ENCODE measurements at regions not wholly inside any gene's neighbourhood (a gene's known extent, or its start where the extent isn't known, plus 50 kb on each side); places are given as distances from the start of the nearest gene placed in this dataset.

DNA sequence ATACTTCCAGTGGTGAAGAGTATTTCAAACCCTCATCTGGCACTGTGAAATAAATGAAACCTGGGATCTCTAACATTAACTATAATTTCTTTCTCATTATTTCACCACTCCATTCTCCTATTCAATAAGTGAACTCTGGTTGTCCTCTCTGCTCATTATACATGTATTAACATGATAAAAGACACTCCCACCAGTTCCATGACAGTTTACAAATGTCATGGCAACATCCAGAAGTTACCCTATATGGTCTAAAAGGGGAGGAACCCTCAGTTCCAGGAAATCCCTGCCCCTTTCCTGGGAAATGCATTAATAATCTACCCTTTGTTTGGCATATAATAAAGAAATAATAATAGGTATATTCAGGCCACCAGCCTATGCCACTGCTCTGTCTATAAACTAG lies 62.7 kb upstream of the BRINP3 start:
- intact Hi-C loops (cut with micrococcal nuclease), result no loop called here

DNA sequence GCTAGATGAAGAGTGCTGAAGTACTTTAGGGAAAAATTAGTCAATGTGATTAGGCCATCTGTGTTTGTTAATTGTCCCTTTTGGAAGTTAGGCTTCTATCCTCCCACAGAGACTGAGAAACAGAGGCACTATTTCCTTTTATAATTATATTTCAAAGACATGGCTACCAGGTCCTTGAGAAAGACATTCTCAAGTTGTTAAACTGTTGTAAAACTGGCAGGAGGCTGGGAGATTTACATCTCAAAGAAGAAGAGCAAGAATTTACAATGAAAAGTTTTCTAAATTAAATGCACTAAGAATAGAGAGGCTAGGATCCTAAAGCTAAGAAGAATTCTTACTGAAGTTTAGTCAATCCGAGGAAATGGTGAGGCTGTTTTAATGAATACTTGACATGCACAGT lies 74.0 kb upstream of the BRINP3 start:
- intact Hi-C loops (cut with micrococcal nuclease), result no loop called here

GRCh38 chr1:190560161-190560681 lies 82.6 kb upstream of the BRINP3 start:
- intact Hi-C loops (cut with micrococcal nuclease), result no loop called here

GRCh38 chr1:190563230-190563629 lies 85.6 kb upstream of the BRINP3 start:
- intact Hi-C loops (cut with micrococcal nuclease), result no loop called here

GRCh38 chr1:190564117-190564516 lies 86.5 kb upstream of the BRINP3 start:
- intact Hi-C loops (cut with micrococcal nuclease), result no loop called here

DNA sequence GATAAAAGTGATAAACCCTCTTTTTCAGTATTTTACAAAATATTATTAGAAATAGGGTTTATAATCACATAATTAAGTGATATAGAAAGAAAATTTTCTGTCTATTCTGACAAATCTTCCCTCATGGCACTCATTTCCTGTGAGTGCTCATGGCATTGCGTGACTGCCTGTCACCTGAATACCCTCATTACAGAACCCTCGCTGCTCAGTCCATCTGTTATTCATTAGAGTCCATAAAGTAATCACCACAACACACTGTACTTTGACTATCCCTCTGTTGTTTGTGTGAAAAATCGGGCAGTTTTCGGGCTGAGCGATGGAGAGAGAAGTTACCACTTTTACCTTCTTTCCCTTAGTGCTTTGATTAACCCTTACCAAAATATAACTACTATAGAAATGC lies 100.4 kb upstream of the BRINP3 start:
- intact Hi-C loops (cut with micrococcal nuclease), result no loop called here

- intact Hi-C loops (cut with micrococcal nuclease), result no loop called here
These were observed 100.9 kb upstream of the BRINP3 start for GRCh38 chr1:190578526-190578925.

GRCh38 chr1:190579552-190580193 lies 102.0 kb upstream of the BRINP3 start:
- intact Hi-C loops (cut with micrococcal nuclease), result no loop called here

DNA sequence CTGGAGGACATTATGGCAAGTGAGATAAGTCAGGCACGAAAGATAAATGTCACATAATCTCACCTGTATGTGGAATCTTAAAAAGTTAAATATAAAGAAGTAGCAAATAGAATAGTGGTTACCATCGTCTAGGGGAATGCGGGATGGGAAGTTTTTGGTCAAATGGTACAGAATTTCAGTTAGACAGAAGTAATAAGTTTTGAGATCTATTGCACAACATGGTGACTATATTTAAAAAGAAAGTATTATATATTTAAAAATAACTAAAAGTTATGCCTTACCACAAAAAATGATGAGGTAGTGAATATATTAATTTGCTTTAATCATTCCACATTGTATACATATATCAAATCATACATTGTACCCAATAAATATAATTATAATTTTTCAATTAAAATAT lies 106.2 kb upstream of the BRINP3 start:
- intact Hi-C loops (cut with micrococcal nuclease), result no loop called here

GRCh38 chr1:190588424-190588823 lies 110.8 kb upstream of the BRINP3 start:
- intact Hi-C loops (cut with micrococcal nuclease), result no loop called here

- intact Hi-C loops (cut with micrococcal nuclease), result no loop called here
These were observed 117.8 kb upstream of the BRINP3 start for GRCh38 chr1:190595438-190595837.

DNA sequence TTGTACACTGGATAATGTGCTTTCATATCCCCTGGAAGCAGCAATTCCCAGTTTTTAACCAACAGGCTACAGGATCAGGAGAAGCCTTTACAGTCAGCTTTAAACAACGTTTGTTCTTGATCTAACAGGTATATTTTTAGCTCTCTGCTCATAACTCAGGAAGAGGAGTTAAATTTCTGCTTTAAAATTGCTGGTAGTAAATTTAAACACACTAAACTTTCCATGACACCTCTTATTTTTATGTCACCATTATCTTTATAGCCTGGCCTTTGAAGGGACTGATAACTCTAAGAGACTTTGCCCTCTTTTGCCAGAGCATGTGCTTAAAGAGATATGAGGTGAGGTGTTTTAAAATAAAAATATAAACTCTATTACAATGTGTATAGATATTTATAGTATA lies 119.6 kb upstream of the BRINP3 start:
- intact Hi-C loops (cut with micrococcal nuclease), result no loop called here

GRCh38 chr1:190599670-190600069 lies 122.0 kb upstream of the BRINP3 start:
- intact Hi-C loops (cut with micrococcal nuclease), result no loop called here

DNA sequence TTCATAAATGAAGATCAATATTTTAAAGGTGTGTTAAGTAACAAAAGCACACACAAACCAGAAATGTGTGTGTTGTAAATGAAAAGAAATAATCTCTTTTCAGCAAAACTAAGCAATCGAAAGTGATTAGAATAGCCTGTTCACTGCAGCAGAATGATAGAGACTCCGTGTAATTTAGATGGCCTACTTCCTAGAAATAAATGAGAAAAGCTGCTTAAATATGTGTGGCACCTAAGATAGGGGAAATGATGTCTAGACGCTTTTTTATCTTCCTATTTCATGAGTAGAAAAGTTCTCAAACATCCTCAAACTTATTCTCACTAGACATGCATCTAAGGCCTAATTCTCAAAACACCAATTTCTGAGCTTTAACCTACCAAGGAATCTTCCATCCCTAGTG lies 124.7 kb upstream of the BRINP3 start:
- intact Hi-C loops (cut with micrococcal nuclease), result no loop called here

- intact Hi-C loops (cut with micrococcal nuclease), result no loop called here
These were observed 130.6 kb upstream of the BRINP3 start for GRCh38 chr1:190608282-190608681.

- intact Hi-C loops (cut with micrococcal nuclease), result no loop called here
These were observed 138.2 kb upstream of the BRINP3 start for GRCh38 chr1:190615818-190616217.

DNA sequence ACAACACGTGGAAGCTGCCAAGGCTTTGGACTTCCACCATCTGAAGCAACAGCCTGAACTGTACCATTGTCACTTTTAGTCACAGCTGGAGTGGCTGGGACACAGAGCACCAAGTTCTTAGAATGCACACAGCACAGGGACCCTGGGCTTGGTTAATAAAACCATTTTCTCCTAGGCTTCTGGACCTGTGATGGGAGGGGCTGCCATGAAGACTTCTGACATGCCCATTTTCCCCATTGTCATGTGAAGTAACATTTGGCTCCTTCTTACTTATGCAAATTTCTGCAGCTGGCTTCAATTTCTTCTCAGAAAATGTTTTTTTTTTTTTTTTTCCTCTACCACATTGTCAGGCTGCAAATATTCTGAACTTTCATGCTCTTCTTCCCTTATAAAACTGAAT lies 138.6 kb upstream of the BRINP3 start:
- intact Hi-C loops (cut with micrococcal nuclease), result no loop called here

- intact Hi-C loops (cut with micrococcal nuclease), result no loop called here
These were observed 142.1 kb upstream of the BRINP3 start for GRCh38 chr1:190619724-190620123.

GRCh38 chr1:190633488-190633887 lies 155.8 kb upstream of the BRINP3 start:
- intact Hi-C loops (cut with micrococcal nuclease), result no loop called here

DNA sequence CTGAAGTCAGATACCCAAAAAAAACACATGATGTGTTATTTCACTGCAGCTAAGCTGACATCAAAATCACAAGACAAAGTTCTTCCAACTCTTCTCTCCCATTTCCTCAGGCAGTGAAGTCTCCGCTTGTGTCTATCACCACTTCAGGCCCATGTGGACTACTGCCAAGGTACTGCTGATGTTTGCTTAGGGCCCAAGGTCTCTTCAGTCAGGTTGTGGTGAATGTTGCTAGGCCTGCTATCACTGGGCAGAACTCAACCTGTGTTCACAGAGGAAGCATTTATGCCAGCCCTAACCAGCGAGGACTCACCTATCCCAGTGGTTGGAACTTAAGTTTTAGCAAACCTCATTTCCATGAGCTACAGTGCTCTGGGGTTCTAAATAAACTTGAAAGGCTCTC lies 156.5 kb upstream of the BRINP3 start:
- intact Hi-C loops (cut with micrococcal nuclease), result no loop called here

DNA sequence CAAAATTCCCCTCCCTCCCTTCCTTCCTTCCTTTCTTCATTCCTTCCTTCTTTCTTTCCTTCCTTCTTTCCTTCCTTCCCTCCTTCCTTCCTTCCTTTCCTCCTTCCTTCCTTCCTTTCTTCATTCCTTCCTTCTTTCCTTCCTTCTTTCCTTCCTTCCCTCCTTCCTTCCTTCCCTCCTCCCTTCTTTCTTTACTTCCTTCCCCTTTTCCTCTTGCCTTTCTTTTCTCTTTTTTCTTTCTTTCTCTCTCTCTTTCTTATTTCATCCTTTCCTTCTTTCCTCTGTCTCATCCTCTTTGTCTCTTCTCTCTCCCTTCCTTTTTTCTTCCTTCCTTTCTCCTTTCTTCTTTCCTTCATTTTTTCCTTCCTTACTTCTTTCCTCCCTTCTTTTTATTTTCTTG lies 171.9 kb upstream of the BRINP3 start:
- intact Hi-C loops (cut with micrococcal nuclease), result no loop called here

DNA sequence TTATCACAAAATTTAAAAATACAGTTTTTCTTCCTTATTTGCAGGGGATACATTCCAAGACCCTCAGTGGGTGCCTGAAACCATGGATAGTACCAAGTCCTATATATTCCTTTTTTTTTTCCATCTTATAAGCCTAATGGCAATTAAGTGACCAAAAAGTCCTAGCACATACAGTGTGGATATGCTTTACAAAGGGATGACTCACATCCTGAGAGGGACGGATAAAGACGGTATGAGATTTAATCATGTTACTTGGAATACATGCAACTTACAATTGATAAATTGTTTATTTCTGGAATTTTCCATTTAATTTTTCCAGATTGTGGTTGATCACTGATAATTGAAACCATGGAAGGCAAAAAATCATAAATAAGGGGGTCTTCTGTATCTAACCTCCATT lies 181.2 kb upstream of the BRINP3 start:
- intact Hi-C loops (cut with micrococcal nuclease), result no loop called here

GRCh38 chr1:190663962-190664361 lies 186.3 kb upstream of the BRINP3 start:
- intact Hi-C loops (cut with micrococcal nuclease), result no loop called here

GRCh38 chr1:190665045-190665444 lies 187.4 kb upstream of the BRINP3 start:
- intact Hi-C loops (cut with micrococcal nuclease), result no loop called here

Measured in T-helper 1 cell treated with Interleukin-12 subunit alpha and Interleukin-12 subunit beta and Interleukin-4 antibody, amounts not matched to agents 30 ng/mL and 1 ng/mL, for 36 hours (primary cell).